Naive thymus-derived CD8-positive, alpha-beta T cell (primary cell): ENCODE measurements at regions not wholly inside any gene's neighbourhood (a gene's known extent, or its start where the extent isn't known, plus 50 kb on each side); places are given as distances from the start of the nearest gene placed in this dataset.
"Not testable (repeated sequence)": the region's sequence is repeated elsewhere in the genome, so short reads cannot be mapped to it uniquely, and the experiment has no call there.

Experiments used
- ATAC-seq, 2 donors: fragments of 150-1000 bp; cut with Tn5 transposase in 1 of 2; sonication (Bioruptor Pico), chemical (Tn5 transposase) in 1 of 2; 1 replicate in 1 of 2; 2 replicates in 1 of 2; pipeline ENCODE4 v1.10.0; 2021; ENCODE audit warnings: mild to moderate bottlenecking in 2 of 2, moderate library complexity in 2 of 2
- POLR2A ChIA-PET: fragments of 350-600 bp; sonication (Branson Sonifier 250); formaldehyde crosslinking; loops from one replicate; lab custom pipeline; 2021; ENCODE audit warnings: antibody characterized with exemption; lab: Charles Lee
- DNase-seq, 10 donors: peaks; one replicate each; pipeline versions ENCODE4 v3.0.0 to v3.0.0-alpha.2; 2020 to 2022
- H3K27ac Mint-ChIP-seq, 10 donors: one replicate each; pipeline ENCODE4 v1.8.0; 2020 to 2022; ENCODE audit warnings: mild to moderate bottlenecking in 10 of 10, mixed read lengths in 10 of 10, moderate library complexity in 4 of 10, inconsistent platforms in 1 of 10
- H3K27me3 Mint-ChIP-seq, 5 donors: one replicate each; pipeline ENCODE4 v1.8.0; 2021 to 2022; ENCODE audit warnings: mixed read lengths in 5 of 5
- H3K36me3 Mint-ChIP-seq, 3 donors: one replicate each; pipeline ENCODE4 v1.8.0; 2020 to 2022; ENCODE audit warnings: mixed read lengths in 3 of 3, mild to moderate bottlenecking in 2 of 3, inconsistent platforms in 1 of 3
- H3K4me1 Mint-ChIP-seq, 4 donors: one replicate each; pipeline ENCODE4 v1.8.0; 2021 to 2022; ENCODE audit warnings: mixed read lengths in 4 of 4
- H3K4me3 Mint-ChIP-seq, 10 donors: one replicate each; pipeline ENCODE4 v1.8.0; 2020 to 2022; ENCODE audit warnings: mild to moderate bottlenecking in 10 of 10, mixed read lengths in 10 of 10, moderate library complexity in 6 of 10, inconsistent platforms in 1 of 10
- H3K9me3 Mint-ChIP-seq, 9 donors: one replicate each; pipeline ENCODE4 v1.8.0; 2020 to 2022; ENCODE audit warnings: mixed read lengths in 9 of 9, mild to moderate bottlenecking in 3 of 9, inconsistent platforms in 1 of 9, moderate library complexity in 1 of 9

DNA sequence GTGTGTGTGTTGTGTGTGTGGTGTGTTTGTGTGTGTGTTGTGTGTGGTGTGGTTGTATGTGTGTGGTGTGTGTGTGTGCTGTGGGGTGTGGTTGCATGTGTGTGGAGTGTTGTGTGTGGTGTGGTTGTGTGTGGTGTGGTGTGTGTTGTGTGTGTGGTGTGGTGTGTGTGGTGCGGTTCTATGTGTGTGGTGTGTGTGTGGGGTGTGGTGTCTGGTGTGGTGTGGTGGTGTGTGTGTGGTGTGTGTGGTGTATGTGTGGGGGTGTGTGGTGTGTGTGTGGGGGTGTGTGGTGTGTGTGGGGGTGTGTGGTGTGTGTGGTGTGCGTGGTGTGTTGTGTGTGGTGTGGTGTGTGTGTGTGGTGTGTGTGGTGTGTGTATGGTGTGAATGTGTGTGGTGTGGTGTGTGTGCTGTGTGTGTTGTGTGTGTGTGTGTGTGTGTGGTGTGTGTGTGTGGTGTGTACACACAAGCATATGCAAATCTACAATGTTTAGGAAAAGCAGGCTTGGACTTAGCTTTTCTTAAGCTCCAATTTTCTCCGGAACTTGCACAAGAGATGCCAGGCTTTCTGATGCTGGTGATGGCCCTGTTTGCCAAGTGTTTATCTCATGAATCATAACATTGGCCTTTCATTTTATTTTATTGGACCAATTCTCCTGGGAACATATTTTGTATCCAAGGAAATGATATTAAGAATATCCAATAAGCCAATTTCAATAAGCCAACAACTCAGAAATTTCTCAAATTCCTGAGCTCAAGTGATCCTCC is 148.7 kb downstream of the SPATA18 start:
- no peaks in the 10 kb centered on the region for H3K36me3 Mint-ChIP-seq
- H3K4me1 Mint-ChIP-seq = peaks cover 0 to 3% (median 0%) of the 10 kb centered on the region in 4 donors

GRCh38 chr4:52200339-52200725 is 149.2 kb downstream of the SPATA18 start:
- ATAC-seq (no peak), DNase-seq (no peak)
- Mint-ChIP-seq H3K4me3 (no peak overlapping the region), H3K4me1 (peaks cover 0 to 3% (median 0%) of the 10 kb centered on the region in 4 donors), H3K27me3 (peaks cover 0 to 4% (median 2%) of the 10 kb centered on the region in 5 donors), H3K27ac (no peak overlapping the region), H3K9me3 (peaks cover 0 to 5% (median 0%) of the 10 kb centered on the region in 9 donors), H3K36me3 (no peaks in the 10 kb centered on the region)
- POLR2A ChIA-PET = no interaction called here

More for the DNA sequence above, 148.7 kb downstream of the SPATA18 start:
- no peak overlapping the region for H3K4me3 Mint-ChIP-seq
- H3K9me3 Mint-ChIP-seq = peaks cover 0 to 5% (median 0%) of the 10 kb centered on the region in 9 donors
- ATAC-seq = no peak
- POLR2A ChIA-PET = no interaction called here
- no peak overlapping the region for H3K27ac Mint-ChIP-seq
- DNase-seq = no peak
- H3K27me3 Mint-ChIP-seq = peaks cover 0 to 9% (median 2%) of the 10 kb centered on the region in 5 donors

- H3K4me3 Mint-ChIP-seq = no peak overlapping the region
Observed at GRCh38 chr4:52201715-52202114, 150.6 kb downstream of the SPATA18 start.

DNA sequence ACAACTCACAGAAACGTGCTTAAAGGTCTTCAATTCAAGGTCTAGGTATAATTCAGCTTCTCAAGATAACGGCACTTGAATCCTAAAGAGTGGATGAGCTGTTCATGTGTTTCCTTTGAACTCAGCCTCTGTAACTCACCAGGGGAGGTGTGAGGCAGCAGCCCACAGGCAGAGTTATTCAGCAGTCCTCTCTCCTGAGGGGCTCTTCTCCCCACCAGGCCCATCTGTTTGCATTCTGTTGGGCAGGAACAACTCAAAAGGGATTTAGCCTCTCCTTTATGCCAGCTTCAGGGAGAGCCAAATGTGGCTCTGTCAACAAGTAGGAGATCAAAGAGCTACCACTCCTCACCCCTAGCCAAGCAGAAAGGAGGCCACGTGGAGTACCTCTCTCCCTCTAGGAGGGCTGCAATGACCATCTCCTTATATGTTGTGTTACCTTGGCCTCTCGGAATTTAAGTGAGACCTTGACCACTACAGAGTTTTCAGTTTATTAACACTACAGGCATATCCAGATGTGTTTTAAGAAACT is 151.2 kb downstream of the SPATA18 start:
- ATAC-seq (no peak), DNase-seq (no peak)
- POLR2A ChIA-PET = no interaction called here
- Mint-ChIP-seq H3K4me1 (peaks cover 0 to 3% (median 0%) of the 10 kb centered on the region in 4 donors), H3K9me3 (peaks cover 0 to 5% (median 0%) of the 10 kb centered on the region in 9 donors), H3K36me3 (no peaks in the 10 kb centered on the region), H3K4me3 (no peak overlapping the region), H3K27ac (no peak overlapping the region), H3K27me3 (peaks cover 0 to 4% (median 2%) of the 10 kb centered on the region in 5 donors)

More at GRCh38 chr4:52201715-52202114, 150.6 kb downstream of the SPATA18 start:
- ATAC-seq = no peak
- H3K4me1 Mint-ChIP-seq = peaks cover 0 to 3% (median 0%) of the 10 kb centered on the region in 4 donors
- H3K36me3 Mint-ChIP-seq = no peaks in the 10 kb centered on the region
- H3K9me3 Mint-ChIP-seq = peaks cover 0 to 5% (median 0%) of the 10 kb centered on the region in 9 donors
- H3K27me3 Mint-ChIP-seq = peaks cover 0 to 3% (median 2%) of the 10 kb centered on the region in 5 donors
- POLR2A ChIA-PET = no interaction called here
- no peak for DNase-seq
- no peak overlapping the region for H3K27ac Mint-ChIP-seq

DNA sequence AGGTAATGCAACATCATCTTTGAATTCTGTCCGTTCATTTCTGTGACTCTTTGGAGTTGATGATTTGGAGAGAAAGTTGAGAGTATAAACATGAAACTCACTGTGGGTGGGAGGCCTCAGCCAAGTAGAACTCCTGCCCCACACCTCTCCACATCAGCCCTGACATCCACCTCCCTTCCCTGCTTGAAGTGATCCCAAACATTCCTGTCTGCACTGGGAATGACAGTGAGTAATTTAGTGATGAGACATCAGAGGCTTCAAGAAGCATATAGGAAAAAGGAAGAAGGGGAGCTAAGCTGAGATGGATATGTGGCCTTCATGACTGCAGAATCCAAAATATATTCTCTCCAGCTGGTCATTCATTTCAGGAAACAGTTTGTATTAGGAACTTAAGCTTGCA is 151.8 kb downstream of the SPATA18 start:
- no peak overlapping the region for H3K4me3 Mint-ChIP-seq
- no peak overlapping the region for H3K27ac Mint-ChIP-seq
- no peak for DNase-seq
- H3K36me3 Mint-ChIP-seq = no peaks in the 10 kb centered on the region
- no peak for ATAC-seq
- H3K4me1 Mint-ChIP-seq = peaks cover 0 to 3% (median 0%) of the 10 kb centered on the region in 4 donors
- H3K27me3 Mint-ChIP-seq = peaks cover 0 to 4% (median 2%) of the 10 kb centered on the region in 5 donors
- H3K9me3 Mint-ChIP-seq = peaks cover 0 to 5% (median 0%) of the 10 kb centered on the region in 9 donors
- POLR2A ChIA-PET = no interaction called here

- no peak overlapping the region for H3K27ac Mint-ChIP-seq
- peaks cover 0 to 3% (median 0%) of the 10 kb centered on the region in 4 donors for H3K4me1 Mint-ChIP-seq
- H3K27me3 Mint-ChIP-seq = peaks cover 0 to 4% (median 2%) of the 10 kb centered on the region in 5 donors
- H3K36me3 Mint-ChIP-seq = no peaks in the 10 kb centered on the region
- POLR2A ChIA-PET = no interaction called here
- H3K9me3 Mint-ChIP-seq = peaks cover 0 to 7% (median 0%) of the 10 kb centered on the region in 9 donors
- DNase-seq (no peak), ATAC-seq (no peak)
- no peak overlapping the region for H3K4me3 Mint-ChIP-seq
Observed at GRCh38 chr4:52203351-52203750, 152.2 kb downstream of the SPATA18 start.

- H3K4me1 Mint-ChIP-seq = no peaks in the 10 kb centered on the region
- H3K4me3 Mint-ChIP-seq = no peak overlapping the region
- peaks cover 0 to 18% (median 7%) of the 10 kb centered on the region in 9 donors for H3K9me3 Mint-ChIP-seq
- H3K27ac Mint-ChIP-seq = no peak overlapping the region
- ATAC-seq (no peak), DNase-seq (no peak)
- POLR2A ChIA-PET = no interaction called here
- peaks cover 0 to 4% (median 1%) of the 10 kb centered on the region in 5 donors for H3K27me3 Mint-ChIP-seq
- H3K36me3 Mint-ChIP-seq = no peaks in the 10 kb centered on the region
Observed at GRCh38 chr4:52204921-52205320, 153.8 kb downstream of the SPATA18 start.

- H3K4me1 Mint-ChIP-seq, ATAC-seq, DNase-seq, H3K4me3 Mint-ChIP-seq, H3K27ac Mint-ChIP-seq, H3K27me3 Mint-ChIP-seq, POLR2A ChIA-PET, H3K36me3 Mint-ChIP-seq: not testable (repeated sequence)
- peaks cover 0 to 28% (median 12%) of the 10 kb centered on the region in 9 donors for H3K9me3 Mint-ChIP-seq
Observed at GRCh38 chr4:52207146-52207545, 156.0 kb downstream of the SPATA18 start.

- no peak overlapping the region for H3K4me3 Mint-ChIP-seq
- POLR2A ChIA-PET = no interaction called here
- H3K4me1 Mint-ChIP-seq = no peaks in the 10 kb centered on the region
- ATAC-seq (no peak), DNase-seq (no peak)
- peaks cover 5 to 48% (median 26%) of the 10 kb centered on the region in 9 donors for H3K9me3 Mint-ChIP-seq
- no peak overlapping the region for H3K27ac Mint-ChIP-seq
- H3K27me3 Mint-ChIP-seq = peaks cover 0 to 1% (median 0%) of the 10 kb centered on the region in 5 donors
- H3K36me3 Mint-ChIP-seq = peaks cover 0 to 7% (median 0%) of the 10 kb centered on the region in 3 donors
Observed at GRCh38 chr4:52212702-52213101, 161.6 kb downstream of the SPATA18 start.

GRCh38 chr4:52231526-52231925 is 180.4 kb downstream of the SPATA18 start:
- Mint-ChIP-seq H3K4me1 (no peaks in the 10 kb centered on the region), H3K4me3 (no peak overlapping the region), H3K27me3 (peaks cover 0 to 11% (median 1%) of the 10 kb centered on the region in 5 donors), H3K27ac (no peak overlapping the region), H3K9me3 (peaks cover 0 to 2% (median 0%) of the 10 kb centered on the region in 9 donors), H3K36me3 (no peaks in the 10 kb centered on the region)
- no peak for ATAC-seq
- POLR2A ChIA-PET = no interaction called here
- no peak for DNase-seq

GRCh38 chr4:52234561-52235440 is 183.7 kb downstream of the SPATA18 start:
- Mint-ChIP-seq H3K27me3 (peaks cover 0 to 15% (median 0%) of the 10 kb centered on the region in 5 donors), H3K27ac (no peak overlapping the region), H3K36me3 (no peaks in the 10 kb centered on the region), H3K9me3 (peaks cover 0 to 4% (median 0%) of the 10 kb centered on the region in 9 donors), H3K4me3 (no peak overlapping the region), H3K4me1 (no peaks in the 10 kb centered on the region)
- POLR2A ChIA-PET = no interaction called here
- no peak for DNase-seq
- ATAC-seq = no peak

DNA sequence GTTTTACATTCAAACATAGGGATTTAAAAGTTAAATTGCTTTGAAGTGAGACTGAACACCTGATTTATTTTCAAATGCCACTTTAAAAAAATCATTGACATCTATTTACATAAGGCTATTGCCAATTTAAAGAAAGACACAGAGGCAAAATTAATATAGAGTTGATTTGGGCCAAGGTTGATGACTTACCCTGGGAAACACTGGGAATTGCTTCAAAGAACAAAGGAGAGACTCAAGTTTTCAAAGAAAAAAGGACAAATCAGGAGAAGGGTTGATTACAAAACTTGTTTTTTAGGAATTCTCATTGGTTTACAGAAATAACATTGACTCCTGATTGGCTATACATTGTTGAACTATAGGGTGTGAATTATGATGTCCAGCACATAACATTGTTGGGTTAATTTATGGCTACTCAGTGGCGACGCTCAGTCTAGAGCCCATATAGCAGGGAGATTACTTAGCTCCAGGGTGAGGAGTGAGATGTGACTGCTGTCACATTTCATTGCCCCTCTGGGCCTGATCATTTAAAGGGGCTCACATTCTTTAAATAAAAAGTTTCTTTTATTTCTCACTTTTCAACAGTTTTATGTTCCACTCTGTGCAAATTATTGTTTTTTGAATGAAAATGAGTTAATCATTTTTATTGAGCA is 184.6 kb downstream of the SPATA18 start:
- H3K4me3 Mint-ChIP-seq = no peak overlapping the region
- no peak overlapping the region for H3K27ac Mint-ChIP-seq
- peaks cover 0 to 15% (median 0%) of the 10 kb centered on the region in 5 donors for H3K27me3 Mint-ChIP-seq
- peaks cover 0 to 8% (median 1%) of the 10 kb centered on the region in 9 donors for H3K9me3 Mint-ChIP-seq
- ATAC-seq (no peak), DNase-seq (no peak)
- no peaks in the 10 kb centered on the region for H3K4me1 Mint-ChIP-seq
- POLR2A ChIA-PET = no interaction called here
- peaks cover 0 to 4% (median 0%) of the 10 kb centered on the region in 3 donors for H3K36me3 Mint-ChIP-seq
